HepG2 (cell line): ENCODE measurements at regions not wholly inside any gene's neighbourhood (a gene's known extent, or its start where the extent isn't known, plus 50 kb on each side); places are given as distances from the start of the nearest gene placed in this dataset.

Experiments
- ATAC-seq: fragments of 200-7000 bp; cut with Tn5 transposase; 3 replicates; pipeline ENCODE4 v1.9.1; 2020; ENCODE audit warnings: mild to moderate bottlenecking, moderate library complexity
- BruUV-seq: library from RNA; stranded (reverse); fragments of 400-500 nt; replicated peaks from 2 replicates; lab custom pipeline; 2021; lab: Mats Ljungman, UMichigan
- CTCF ChIA-PET: fragments of 300-600 bp; formaldehyde crosslinking; extraction: SDS; loops from one replicate; lab custom pipeline; 2021; ENCODE audit warnings: low total read pairs, inconsistent platforms, low intra/inter-chr PET ratio; lab: Yijun Ruan, JAX
- POLR2A ChIA-PET: fragments of 350-600 bp; sonication (Branson Sonifier 250); formaldehyde crosslinking; loops from one replicate; lab custom pipeline; 2020; ENCODE audit warnings: antibody characterized with exemption, inconsistent platforms; lab: Yijun Ruan, JAX
- DNase-seq: peaks from one replicate; pipeline ENCODE4 v3.0.0-alpha.2; 2015; ENCODE audit warnings: low spot score
- FAIRE-seq: peaks from 3 replicates; lab custom pipeline; 2011; peaks lifted over from hg19 to GRCh38; lab: Jason Lieb, UNC
- H2AFZ ChIP-seq: one replicate; pipeline ENCODE4 v1.6.1; 2011; ENCODE audit warnings: low read length, inconsistent platforms
- H3K27ac ChIP-seq: fragments of 300-600 bp; 3 replicates; pipeline ENCODE4 v1.8.0; 2011; ENCODE audit warnings: mixed run types, mild to moderate bottlenecking, mixed read lengths, low read length, inconsistent platforms; ENCODE audit not compliant: insufficient read depth; ENCODE audit errors: extremely low read length
- H3K27me3 ChIP-seq, 2 experiments: fragments of 200-600 bp in 1 of 2; 2 replicates in 1 of 2; 3 replicates in 1 of 2; pipeline versions ENCODE4 v1.6.0 to v1.8.0; 2011; ENCODE audit warnings: low read length in 2 of 2, mild to moderate bottlenecking in 2 of 2, moderate library complexity in 2 of 2, inconsistent platforms in 1 of 2; ENCODE audit not compliant: insufficient read depth in 2 of 2, control insufficient read depth in 1 of 2
- H3K36me3 ChIP-seq, 2 experiments: fragments of 200-600 bp in 1 of 2; replicated peaks in 1 of 2; 2 replicates in 1 of 2; 3 replicates in 1 of 2; pipeline versions ENCODE4 v1.5.1 to v1.8.0; 2011; ENCODE audit warnings: low read length in 2 of 2, inconsistent platforms in 1 of 2; ENCODE audit not compliant: insufficient read depth in 2 of 2, control insufficient read depth in 1 of 2
- H3K4me1 ChIP-seq: 2 replicates; pipeline ENCODE4 v1.5.1; 2012; ENCODE audit warnings: low read length, inconsistent platforms; ENCODE audit not compliant: insufficient read depth
- H3K4me2 ChIP-seq: 2 replicates; pipeline ENCODE4 v1.6.0; 2011; ENCODE audit warnings: low read depth, low read length, inconsistent platforms
- H3K4me3 ChIP-seq, 3 experiments: fragments of 200-600 bp in 1 of 3; sonication (generic), shearing (Covaris generic) in 1 of 3; replicated peaks in 1 of 3; 2 replicates each; pipeline ENCODE4 v1.5.1; 2011 to 2016; ENCODE audit warnings: low read length in 3 of 3, inconsistent platforms in 2 of 3, low read depth in 2 of 3, mild to moderate bottlenecking in 2 of 3, control low read depth in 1 of 3, mixed read lengths in 1 of 3; ENCODE audit not compliant: insufficient read depth in 1 of 3
- H3K79me2 ChIP-seq: one replicate; pipeline ENCODE4 v1.6.1; 2011; ENCODE audit warnings: low read length, inconsistent platforms; ENCODE audit not compliant: insufficient read depth
- H3K9ac ChIP-seq: 2 replicates; pipeline ENCODE4 v1.6.0; 2011; ENCODE audit warnings: mild to moderate bottlenecking, low read depth, low read length, inconsistent platforms; ENCODE audit not compliant: insufficient read depth
- H3K9me3 ChIP-seq: 2 replicates; pipeline ENCODE4 v1.5.1; 2012; ENCODE audit warnings: mild to moderate bottlenecking, low read length
- H4K20me1 ChIP-seq: 2 replicates; pipeline ENCODE4 v1.6.0; 2011; ENCODE audit warnings: inconsistent platforms, mild to moderate bottlenecking, low read length, moderate library complexity; ENCODE audit not compliant: insufficient read depth
- EHMT2 ChIP-seq: fragments of 200-600 bp; sonication (generic); IDR thresholded peaks from 2 replicates; pipeline ENCODE4 v1.7.0; 2017; ENCODE audit warnings: antibody characterized with exemption, low read depth, low read length, borderline replicate concordance
- ERF ChIP-seq: IDR thresholded peaks from 2 replicates; pipeline ENCODE4 v1.6.1; 2018; ENCODE audit warnings: missing biosample characterization, missing genetic modification reagents
- FIP1L1 ChIP-seq: fragments of 200-400 bp; formaldehyde crosslinking; IDR thresholded peaks from 2 replicates; pipeline ENCODE4 v1.6.1; 2018; ENCODE audit warnings: low read depth, mild to moderate bottlenecking, low read length, moderate library complexity, borderline replicate concordance; ENCODE audit not compliant: insufficient read depth
- MED13 ChIP-seq: sonication (generic); formaldehyde crosslinking; IDR thresholded peaks from 2 replicates; pipeline ENCODE4 v1.5.0; 2020; ENCODE audit warnings: missing genetic modification reagents
- MTF2 ChIP-seq: sonication (generic); formaldehyde crosslinking; IDR thresholded peaks from 2 replicates; pipeline ENCODE4 v1.5.0; 2020; ENCODE audit warnings: missing genetic modification reagents, borderline replicate concordance
- TOPORS ChIP-seq: sonication (generic); formaldehyde crosslinking; IDR thresholded peaks from 2 replicates; pipeline ENCODE4 v1.8.0; 2023; ENCODE audit warnings: mild to moderate bottlenecking, missing genetic modification reagents
- U2AF1 ChIP-seq: fragments of 200-400 bp; formaldehyde crosslinking; optimal IDR thresholded peaks from 2 replicates; pipeline ENCODE3; 2017; ENCODE audit warnings: mild to moderate bottlenecking, low read depth, low read length
- ZMYM3 ChIP-seq: sonication (generic); formaldehyde crosslinking; IDR thresholded peaks from 2 replicates; pipeline ENCODE4 v1.5.1; 2020; ENCODE audit warnings: mild to moderate bottlenecking, missing genetic modification reagents
- ZNF17 ChIP-seq: sonication (generic); formaldehyde crosslinking; IDR thresholded peaks from 2 replicates; pipeline ENCODE4 v1.5.0; 2020; ENCODE audit warnings: mild to moderate bottlenecking, missing genetic modification reagents
- ZNF234 ChIP-seq: sonication (generic); formaldehyde crosslinking; conservative IDR thresholded peaks from 2 replicates; pipeline ENCODE4 v1.5.1; 2020; ENCODE audit warnings: mild to moderate bottlenecking, missing genetic modification reagents
- ZNF33B ChIP-seq: sonication (generic); formaldehyde crosslinking; IDR thresholded peaks from 2 replicates; pipeline ENCODE4 v1.5.1; 2020; ENCODE audit warnings: mild to moderate bottlenecking, missing genetic modification reagents
- ZNF543 ChIP-seq: sonication (generic); formaldehyde crosslinking; IDR thresholded peaks from 2 replicates; pipeline ENCODE4 v1.4.0; 2020; ENCODE audit warnings: mild to moderate bottlenecking, missing genetic modification reagents
- WGBS: methylation state at CpG from one replicate; pipeline ENCODE4 v1.1.6; 2017; ENCODE audit warnings: low lambda C conversion rate; 5-methylcytosine and 5-hydroxymethylcytosine counted together
- in situ Hi-C: cut with HindIII; loops from 2 replicates; pipeline ENCODE4 v1.10.0; 2017; ENCODE audit warnings: low pct_unique_long_range_greater_than_20kb; ENCODE audit not compliant: extremely low pct_ligation_motif_present
- intact Hi-C: fragments of 100-400 bp; cut with micrococcal nuclease; formaldehyde crosslinking; loops from one replicate; pipeline ENCODE4 v1.10.0; 2022; ENCODE audit not compliant: unreplicated experiment
- TF ChIP-seq, protein P1 (sequence below): sonication (generic); formaldehyde crosslinking; IDR thresholded peaks from 2 replicates; pipeline ENCODE4 v1.4.0; 2020; ENCODE audit warnings: missing genetic modification reagents
- TF ChIP-seq, protein P2 (sequence below): sonication (generic); formaldehyde crosslinking; IDR thresholded peaks from 2 replicates; pipeline ENCODE4 v1.4.0; 2020; ENCODE audit warnings: mild to moderate bottlenecking, missing genetic modification reagents
- TF ChIP-seq, protein P3 (sequence below): sonication (generic); formaldehyde crosslinking; conservative IDR thresholded peaks from 2 replicates; pipeline ENCODE4 v1.8.0; 2022; ENCODE audit warnings: mild to moderate bottlenecking, moderate library complexity, missing genetic modification reagents
- TF ChIP-seq, protein P4 (sequence below): sonication (generic); formaldehyde crosslinking; IDR thresholded peaks from 2 replicates; pipeline ENCODE4 v1.9.0; 2022; ENCODE audit warnings: missing genetic modification reagents, mild to moderate bottlenecking, borderline replicate concordance
- TF ChIP-seq, protein P5 (sequence below): sonication (generic); formaldehyde crosslinking; conservative IDR thresholded peaks from 2 replicates; pipeline ENCODE4 v1.4.0; 2020; ENCODE audit warnings: missing genetic modification reagents

DNA sequence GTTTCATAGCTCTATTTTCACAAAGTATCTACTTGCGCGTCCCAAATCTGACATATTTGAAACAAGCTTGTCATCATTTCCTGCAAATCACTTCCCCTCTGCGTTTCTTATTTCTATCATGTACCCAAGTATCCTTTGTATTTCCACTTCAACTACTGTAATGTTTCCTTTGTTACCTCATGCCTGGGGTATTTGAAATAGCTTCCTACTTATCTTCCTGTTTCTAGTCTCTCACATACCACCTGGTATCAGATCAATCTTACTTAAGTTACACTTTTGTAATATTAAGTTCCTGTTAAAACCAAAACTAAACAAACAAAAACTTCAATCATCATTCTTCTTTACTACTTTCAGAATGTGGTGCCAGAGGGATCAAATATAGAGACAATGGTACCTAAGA is 93.6 kb upstream of the SMAD1 start:
- BruUV-seq, result no TSS peak
- FAIRE-seq (no peak), ATAC-seq (no peak), DNase-seq (no peak)
- Histone ChIP-seq H3K9ac (no peak overlapping the region), H3K4me2 (no peak overlapping the region), H3K27me3 (peaks cover 0 to 8% of the 10 kb centered on the region in 2 experiments; a peak in 2 of 5 replicates), H3K4me1 (no peaks in the 10 kb centered on the region), H4K20me1 (no peaks in the 10 kb centered on the region), H3K9me3 (no peaks in the 10 kb centered on the region), H2AFZ (no peak overlapping the region), H3K27ac (no peak overlapping the region), H3K36me3 (no peaks in the 10 kb centered on the region), H3K79me2 (no peaks in the 10 kb centered on the region), H3K4me3 (no peak overlapping the region)
- ChIA-PET CTCF (no interaction called here), POLR2A (no interaction called here)
- intact Hi-C loops (no loop called here), in situ Hi-C loops (no loop called here)
- WGBS, result 34% methylated on average over 3 of the region's 3 CpGs
- TF ChIP-seq ERF (CRISPR knock-in tag) (no peak), EHMT2 (no peak), ZMYM3 (CRISPR knock-in tag) (no peak), MTF2 (CRISPR knock-in tag) (no peak), FIP1L1 (no peak), MED13 (CRISPR knock-in tag) (no peak), ZNF17 (no peak), ZNF234 (CRISPR knock-in tag) (no peak), ZNF33B (CRISPR knock-in tag) (no peak), ZNF543 (CRISPR knock-in tag) (no peak), TOPORS (CRISPR knock-in tag) (no peak), U2AF1 (no peak)
- TF ChIP-seq, protein P1, sequence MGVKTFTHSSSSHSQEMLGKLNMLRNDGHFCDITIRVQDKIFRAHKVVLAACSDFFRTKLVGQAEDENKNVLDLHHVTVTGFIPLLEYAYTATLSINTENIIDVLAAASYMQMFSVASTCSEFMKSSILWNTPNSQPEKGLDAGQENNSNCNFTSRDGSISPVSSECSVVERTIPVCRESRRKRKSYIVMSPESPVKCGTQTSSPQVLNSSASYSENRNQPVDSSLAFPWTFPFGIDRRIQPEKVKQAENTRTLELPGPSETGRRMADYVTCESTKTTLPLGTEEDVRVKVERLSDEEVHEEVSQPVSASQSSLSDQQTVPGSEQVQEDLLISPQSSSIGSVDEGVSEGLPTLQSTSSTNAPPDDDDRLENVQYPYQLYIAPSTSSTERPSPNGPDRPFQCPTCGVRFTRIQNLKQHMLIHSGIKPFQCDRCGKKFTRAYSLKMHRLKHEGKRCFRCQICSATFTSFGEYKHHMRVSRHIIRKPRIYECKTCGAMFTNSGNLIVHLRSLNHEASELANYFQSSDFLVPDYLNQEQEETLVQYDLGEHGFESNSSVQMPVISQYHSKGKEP (CRISPR knock-in tag), result no peak
- TF ChIP-seq, protein P2, sequence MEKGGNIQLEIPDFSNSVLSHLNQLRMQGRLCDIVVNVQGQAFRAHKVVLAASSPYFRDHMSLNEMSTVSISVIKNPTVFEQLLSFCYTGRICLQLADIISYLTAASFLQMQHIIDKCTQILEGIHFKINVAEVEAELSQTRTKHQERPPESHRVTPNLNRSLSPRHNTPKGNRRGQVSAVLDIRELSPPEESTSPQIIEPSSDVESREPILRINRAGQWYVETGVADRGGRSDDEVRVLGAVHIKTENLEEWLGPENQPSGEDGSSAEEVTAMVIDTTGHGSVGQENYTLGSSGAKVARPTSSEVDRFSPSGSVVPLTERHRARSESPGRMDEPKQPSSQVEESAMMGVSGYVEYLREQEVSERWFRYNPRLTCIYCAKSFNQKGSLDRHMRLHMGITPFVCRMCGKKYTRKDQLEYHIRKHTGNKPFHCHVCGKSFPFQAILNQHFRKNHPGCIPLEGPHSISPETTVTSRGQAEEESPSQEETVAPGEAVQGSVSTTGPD, result no peak
- TF ChIP-seq, protein P3, sequence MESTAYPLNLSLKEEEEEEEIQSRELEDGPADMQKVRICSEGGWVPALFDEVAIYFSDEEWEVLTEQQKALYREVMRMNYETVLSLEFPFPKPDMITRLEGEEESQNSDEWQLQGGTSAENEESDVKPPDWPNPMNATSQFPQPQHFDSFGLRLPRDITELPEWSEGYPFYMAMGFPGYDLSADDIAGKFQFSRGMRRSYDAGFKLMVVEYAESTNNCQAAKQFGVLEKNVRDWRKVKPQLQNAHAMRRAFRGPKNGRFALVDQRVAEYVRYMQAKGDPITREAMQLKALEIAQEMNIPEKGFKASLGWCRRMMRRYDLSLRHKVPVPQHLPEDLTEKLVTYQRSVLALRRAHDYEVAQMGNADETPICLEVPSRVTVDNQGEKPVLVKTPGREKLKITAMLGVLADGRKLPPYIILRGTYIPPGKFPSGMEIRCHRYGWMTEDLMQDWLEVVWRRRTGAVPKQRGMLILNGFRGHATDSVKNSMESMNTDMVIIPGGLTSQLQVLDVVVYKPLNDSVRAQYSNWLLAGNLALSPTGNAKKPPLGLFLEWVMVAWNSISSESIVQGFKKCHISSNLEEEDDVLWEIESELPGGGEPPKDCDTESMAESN, result no peak
- TF ChIP-seq, protein P4, sequence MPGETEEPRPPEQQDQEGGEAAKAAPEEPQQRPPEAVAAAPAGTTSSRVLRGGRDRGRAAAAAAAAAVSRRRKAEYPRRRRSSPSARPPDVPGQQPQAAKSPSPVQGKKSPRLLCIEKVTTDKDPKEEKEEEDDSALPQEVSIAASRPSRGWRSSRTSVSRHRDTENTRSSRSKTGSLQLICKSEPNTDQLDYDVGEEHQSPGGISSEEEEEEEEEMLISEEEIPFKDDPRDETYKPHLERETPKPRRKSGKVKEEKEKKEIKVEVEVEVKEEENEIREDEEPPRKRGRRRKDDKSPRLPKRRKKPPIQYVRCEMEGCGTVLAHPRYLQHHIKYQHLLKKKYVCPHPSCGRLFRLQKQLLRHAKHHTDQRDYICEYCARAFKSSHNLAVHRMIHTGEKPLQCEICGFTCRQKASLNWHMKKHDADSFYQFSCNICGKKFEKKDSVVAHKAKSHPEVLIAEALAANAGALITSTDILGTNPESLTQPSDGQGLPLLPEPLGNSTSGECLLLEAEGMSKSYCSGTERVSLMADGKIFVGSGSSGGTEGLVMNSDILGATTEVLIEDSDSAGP (CRISPR knock-in tag), result no peak
- TF ChIP-seq, protein P5, sequence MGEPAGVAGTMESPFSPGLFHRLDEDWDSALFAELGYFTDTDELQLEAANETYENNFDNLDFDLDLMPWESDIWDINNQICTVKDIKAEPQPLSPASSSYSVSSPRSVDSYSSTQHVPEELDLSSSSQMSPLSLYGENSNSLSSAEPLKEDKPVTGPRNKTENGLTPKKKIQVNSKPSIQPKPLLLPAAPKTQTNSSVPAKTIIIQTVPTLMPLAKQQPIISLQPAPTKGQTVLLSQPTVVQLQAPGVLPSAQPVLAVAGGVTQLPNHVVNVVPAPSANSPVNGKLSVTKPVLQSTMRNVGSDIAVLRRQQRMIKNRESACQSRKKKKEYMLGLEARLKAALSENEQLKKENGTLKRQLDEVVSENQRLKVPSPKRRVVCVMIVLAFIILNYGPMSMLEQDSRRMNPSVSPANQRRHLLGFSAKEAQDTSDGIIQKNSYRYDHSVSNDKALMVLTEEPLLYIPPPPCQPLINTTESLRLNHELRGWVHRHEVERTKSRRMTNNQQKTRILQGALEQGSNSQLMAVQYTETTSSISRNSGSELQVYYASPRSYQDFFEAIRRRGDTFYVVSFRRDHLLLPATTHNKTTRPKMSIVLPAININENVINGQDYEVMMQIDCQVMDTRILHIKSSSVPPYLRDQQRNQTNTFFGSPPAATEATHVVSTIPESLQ (CRISPR knock-in tag), result no peak
